H9 (cell line): ENCODE measurements at regions not wholly inside any gene's neighbourhood (a gene's known extent, or its start where the extent isn't known, plus 50 kb on each side); places are given as distances from the start of the nearest gene placed in this dataset.

Experiments
- DNase-seq: peaks from one replicate; pipeline ENCODE4 v3.0.0-alpha.2; 2017
- H2AFZ ChIP-seq: one replicate; pipeline ENCODE4 v1.6.1; 2013; ENCODE audit warnings: mild to moderate bottlenecking, low read length, control low read depth, moderate library complexity
- H2AK5ac ChIP-seq: 2 replicates; pipeline ENCODE4 v1.6.1; 2013; ENCODE audit warnings: low read length, control low read depth, mixed read lengths; ENCODE audit not compliant: insufficient read length
- H2BK120ac ChIP-seq: one replicate; pipeline ENCODE4 v1.6.1; 2013; ENCODE audit warnings: low read depth, mild to moderate bottlenecking, low read length, control low read depth, inconsistent platforms; ENCODE audit not compliant: poor library complexity, severe bottlenecking
- H2BK12ac ChIP-seq: 2 replicates; pipeline ENCODE4 v1.6.1; 2013; ENCODE audit warnings: low read length, control low read depth, mixed read lengths, low read depth; ENCODE audit not compliant: insufficient read length
- H2BK15ac ChIP-seq: 2 replicates; pipeline ENCODE4 v1.6.1; 2013; ENCODE audit warnings: low read depth, low read length, control low read depth
- H2BK20ac ChIP-seq: one replicate; pipeline ENCODE4 v1.6.1; 2013; ENCODE audit warnings: low read depth, mild to moderate bottlenecking, low read length, control low read depth, inconsistent platforms; ENCODE audit not compliant: poor library complexity, severe bottlenecking
- H2BK5ac ChIP-seq: 2 replicates; pipeline ENCODE4 v1.6.1; 2013; ENCODE audit warnings: low read length, control low read depth, mixed read lengths; ENCODE audit not compliant: insufficient read length
- H3K14ac ChIP-seq: 2 replicates; pipeline ENCODE4 v1.6.1; 2013; ENCODE audit warnings: low read length, control low read depth; ENCODE audit not compliant: insufficient read depth
- H3K18ac ChIP-seq: 2 replicates; pipeline ENCODE4 v1.6.1; 2013; ENCODE audit warnings: low read depth, mild to moderate bottlenecking, mixed read lengths, low read length, control low read depth; ENCODE audit not compliant: insufficient read length
- H3K23ac ChIP-seq: 2 replicates; pipeline ENCODE4 v1.6.1; 2013; ENCODE audit warnings: low read length, control low read depth, mixed read lengths, low read depth; ENCODE audit not compliant: insufficient read length
- H3K23me2 ChIP-seq: 2 replicates; pipeline ENCODE4 v1.6.1; 2013; ENCODE audit warnings: low read depth, mild to moderate bottlenecking, mixed read lengths, low read length, control low read depth; ENCODE audit not compliant: insufficient read length, poor library complexity, severe bottlenecking
- H3K27ac ChIP-seq: 2 replicates; pipeline ENCODE4 v1.5.1; 2013; ENCODE audit warnings: low read length, control low read depth, mixed read lengths, low read depth; ENCODE audit not compliant: insufficient read length
- H3K27me3 ChIP-seq: 2 replicates; pipeline ENCODE4 v1.6.1; 2013; ENCODE audit warnings: low read length, control low read depth, inconsistent platforms; ENCODE audit not compliant: insufficient read depth
- H3K4ac ChIP-seq: 2 replicates; pipeline ENCODE4 v1.6.1; 2013; ENCODE audit warnings: low read depth, mild to moderate bottlenecking, control low read depth, inconsistent platforms, low read length, moderate library complexity
- H3K4me1 ChIP-seq: 2 replicates; pipeline ENCODE4 v1.6.1; 2013; ENCODE audit warnings: low read length, control low read depth, inconsistent platforms; ENCODE audit not compliant: insufficient read depth
- H3K4me2 ChIP-seq: 2 replicates; pipeline ENCODE4 v1.6.1; 2013; ENCODE audit warnings: low read length, control low read depth, mixed read lengths; ENCODE audit not compliant: insufficient read length, insufficient read depth
- H3K56ac ChIP-seq: 2 replicates; pipeline ENCODE4 v1.6.1; 2013; ENCODE audit warnings: low read depth, mild to moderate bottlenecking, mixed read lengths, low read length, control low read depth; ENCODE audit not compliant: insufficient read length
- H3K79me1 ChIP-seq: 2 replicates; pipeline ENCODE4 v1.6.1; 2013; ENCODE audit warnings: low read depth, mild to moderate bottlenecking, moderate library complexity, low read length, control low read depth, inconsistent platforms; ENCODE audit not compliant: insufficient read depth, poor library complexity, severe bottlenecking
- H3K79me2 ChIP-seq: 2 replicates; pipeline ENCODE4 v1.6.1; 2013; ENCODE audit warnings: low read length, control low read depth, inconsistent platforms; ENCODE audit not compliant: insufficient read depth
- H3K9ac ChIP-seq: 2 replicates; pipeline ENCODE4 v1.6.1; 2013; ENCODE audit warnings: low read length, control low read depth, mixed read lengths; ENCODE audit not compliant: insufficient read length; ENCODE audit errors: extremely low read depth
- H3K9me3 ChIP-seq: one replicate; pipeline ENCODE4 v1.6.1; 2013; ENCODE audit warnings: low read depth, low read length, inconsistent platforms; ENCODE audit not compliant: control insufficient read depth
- H3T11ph ChIP-seq: one replicate; pipeline ENCODE4 v1.6.1; 2013; ENCODE audit warnings: mild to moderate bottlenecking, low read length, control low read depth, inconsistent platforms
- H4K20me1 ChIP-seq: one replicate; pipeline ENCODE4 v1.6.1; 2013; ENCODE audit not compliant: control insufficient read depth, insufficient read length, insufficient read depth
- H4K5ac ChIP-seq: 2 replicates; pipeline ENCODE4 v1.6.1; 2013; ENCODE audit warnings: low read depth, mild to moderate bottlenecking, mixed read lengths, low read length, control low read depth; ENCODE audit not compliant: insufficient read length
- H4K8ac ChIP-seq: replicated peaks from 2 replicates; pipeline ENCODE4 v1.6.1; 2013; ENCODE audit warnings: low read length, control low read depth, mixed read lengths, low read depth; ENCODE audit not compliant: insufficient read length
- H4K91ac ChIP-seq: 2 replicates; pipeline ENCODE4 v1.6.1; 2013; ENCODE audit warnings: low read depth, mild to moderate bottlenecking, moderate library complexity, mixed read lengths, low read length, control low read depth; ENCODE audit not compliant: insufficient read length
- H3K27ac Mint-ChIP-seq, 3 experiments: 2 replicates in 2 of 3; 3 replicates in 1 of 3; pipeline ENCODE4 v1.8.0; 2020 to 2021; ENCODE audit warnings: mixed read lengths in 3 of 3, mild to moderate bottlenecking in 1 of 3, moderate library complexity in 1 of 3
- H3K27me3 Mint-ChIP-seq: 2 replicates; pipeline ENCODE4 v1.8.0; 2021; ENCODE audit warnings: low read depth, mild to moderate bottlenecking, moderate library complexity, mixed read lengths
- H3K36me3 Mint-ChIP-seq, 3 experiments: 2 replicates in 2 of 3; 3 replicates in 1 of 3; pipeline ENCODE4 v1.8.0; 2020 to 2021; ENCODE audit warnings: low read depth in 3 of 3, mixed read lengths in 3 of 3; ENCODE audit not compliant: insufficient read depth in 1 of 3
- H3K4me1 Mint-ChIP-seq, 2 experiments: 2 replicates each; pipeline ENCODE4 v1.8.0; 2020; ENCODE audit warnings: mixed read lengths in 2 of 2
- H3K4me3 Mint-ChIP-seq, 2 experiments: 2 replicates in 1 of 2; 3 replicates in 1 of 2; pipeline ENCODE4 v1.8.0; 2020 to 2021; ENCODE audit warnings: mild to moderate bottlenecking in 2 of 2, mixed read lengths in 2 of 2, moderate library complexity in 1 of 2
- H3K9me3 Mint-ChIP-seq, 2 experiments: 2 replicates in 1 of 2; 3 replicates in 1 of 2; pipeline ENCODE4 v1.8.0; 2020; ENCODE audit warnings: mild to moderate bottlenecking in 2 of 2, mixed read lengths in 2 of 2, moderate library complexity in 1 of 2
- CTCF ChIP-seq: fragments of 200-600 bp; sonication (generic); conservative IDR thresholded peaks from 3 replicates; pipeline ENCODE4 v1.8.0; 2021; ENCODE audit warnings: antibody characterized with exemption, mild to moderate bottlenecking
- WGBS: extraction: QIAGEN DNeasy Blood & Tissue Kit; methylation state at CpG from one replicate; pipeline ENCODE4 v1.1.7; 2013; ENCODE audit warnings: missing lambda C conversion rate, low lambda C conversion rate, mixed read lengths; ENCODE audit not compliant: insufficient read length; ENCODE audit errors: extremely low coverage; 5-methylcytosine and 5-hydroxymethylcytosine counted together

GRCh38 chr2:207353836-207354235, 175.9 kb upstream of the CREB1 start:
- H2BK5ac ChIP-seq: no peak overlapping the region
- no peaks in the 10 kb centered on the region for H3K4me1 ChIP-seq
- H3K4me2 ChIP-seq: no peak overlapping the region
- WGBS: no CpG with 5 or more reads among the region's 1 CpG
- no peak overlapping the region for H2AFZ ChIP-seq
- H3K23me2 ChIP-seq: no peaks in the 10 kb centered on the region
- no peak for TF ChIP-seq CTCF
- Mint-ChIP-seq H3K27ac (no peak overlapping the region), H3K4me3 (no peak overlapping the region), H3K27me3 (no peaks in the 10 kb centered on the region), H3K9me3 (0 out of 5 replicates have a peak, but pooled peaks cover 0 to 1% of the 10 kb centered on the region in 2 experiments), H3K36me3 (no peaks in the 10 kb centered on the region; a peak in 2 of 7 replicates), H3K4me1 (peaks cover 11 to 15% of the 10 kb centered on the region in 2 experiments)
- no peak overlapping the region for H4K91ac ChIP-seq
- no peak overlapping the region for H4K8ac ChIP-seq
- H3K27ac ChIP-seq: no peak overlapping the region
- H3K27me3 ChIP-seq: no peaks in the 10 kb centered on the region
- H2BK20ac ChIP-seq: no peak overlapping the region
- H3K14ac ChIP-seq: no peak overlapping the region
- no peak overlapping the region for H3K18ac ChIP-seq
- no peak overlapping the region for H3K4ac ChIP-seq
- no peak overlapping the region for H2BK12ac ChIP-seq
- H3K9me3 ChIP-seq: no peaks in the 10 kb centered on the region
- no peak for DNase-seq
- no peak overlapping the region for H3K23ac ChIP-seq
- no peak overlapping the region for H3T11ph ChIP-seq
- H2AK5ac ChIP-seq: no peak overlapping the region
- no peak overlapping the region for H2BK15ac ChIP-seq
- H3K79me1 ChIP-seq: no peaks in the 10 kb centered on the region
- H4K20me1 ChIP-seq: no peaks in the 10 kb centered on the region
- H4K5ac ChIP-seq: no peak overlapping the region
- no peak overlapping the region for H2BK120ac ChIP-seq
- no peaks in the 10 kb centered on the region for H3K79me2 ChIP-seq
- H3K56ac ChIP-seq: no peak overlapping the region
- no peak overlapping the region for H3K9ac ChIP-seq
